Adrenal gland (tissue), 9 donors: ENCODE measurements at regions not wholly inside any gene's neighbourhood (a gene's known extent, or its start where the extent isn't known, plus 50 kb on each side); places are given as distances from the start of the nearest gene placed in this dataset.
A peak's percentile ranks its signal among the peaks of the same experiment; 100 is the strongest.

Source experiments
- DNase-seq, 7 donors: peaks; one replicate each; pipeline ENCODE4 v3.0.0-alpha.2; 2019 to 2020
- H3K27ac ChIP-seq, 5 donors: fragments of 200-600 bp; sonication (generic) in 4 of 5; 1 replicate in 3 of 5; 2 replicates in 2 of 5; pipeline versions ENCODE4 v1.5.1 to v1.8.0; 2016 to 2020; ENCODE audit warnings: mild to moderate bottlenecking in 1 of 5
- H3K27me3 ChIP-seq: fragments of 200-600 bp; 2 replicates; pipeline ENCODE4 v1.8.0; 2021
- H3K36me3 ChIP-seq, 2 donors: fragments of 200-600 bp; replicated peaks in 1 of 2; 1 replicate in 1 of 2; 2 replicates in 1 of 2; pipeline versions ENCODE4 v1.5.1 to v1.8.0; 2018 to 2022
- H3K4me1 ChIP-seq, 2 donors: fragments of 200-600 bp; replicated peaks in 1 of 2; 1 replicate in 1 of 2; 2 replicates in 1 of 2; pipeline versions ENCODE4 v1.5.1 to v1.8.0; 2018 to 2021
- H3K4me3 ChIP-seq, 4 donors: fragments of 200-600 bp; sonication (generic) in 3 of 4; one replicate each; pipeline ENCODE4 v1.5.1; 2016 to 2018
- H3K9me3 ChIP-seq, 3 donors: fragments of 200-600 bp; sonication (generic) in 1 of 3; replicated peaks in 1 of 3; 1 replicate in 2 of 3; 2 replicates in 1 of 3; pipeline versions ENCODE4 v1.5.1 to v1.8.0; 2016 to 2021
- POLR2A ChIP-seq, 2 donors: fragments of 450-650 bp; IDR thresholded peaks; one replicate each; pipeline ENCODE4 v1.6.1; 2017; ENCODE audit warnings: antibody characterized with exemption in 2 of 2, mild to moderate bottlenecking in 2 of 2, moderate library complexity in 1 of 2
- WGBS, 4 donors: extraction: QIAGEN DNeasy Blood & Tissue Kit in 2 of 4; methylation state at CpG; one replicate each; pipeline versions ENCODE4 v1.1.5 to v1.1.7; 2013 to 2017; 5-methylcytosine and 5-hydroxymethylcytosine counted together
- intact Hi-C, 2 donors: fragments of 100-400 bp; cut with DNase I; formaldehyde crosslinking; loops; one replicate each; pipeline versions ENCODE4 v1.14.1 to v1.15.0; 2022 to 2023
- TF ChIP-seq, protein P1 (sequence below), 6 experiments: fragments of 450-650 bp in 4 of 6; fragments of 200-600 bp in 2 of 6; sonication (generic) in 1 of 6; IDR thresholded peaks; 1 replicate in 5 of 6; 2 replicates in 1 of 6; pipeline versions ENCODE4 v1.5.1 to v1.8.0; 2016 to 2021; ENCODE audit warnings: antibody characterized with exemption in 6 of 6, mild to moderate bottlenecking in 2 of 6, moderate library complexity in 1 of 6
- donor health status: healthy with polysubstance abuse.
- donor health status: Bipolar disorder and iron deficiency.
- donor health status: DM: yes; HTN: yes; CAD: no.
- donor health status: DM: no; HTN: no; CAD: no.
- donor health status: DM: no; HTN: no; CAD: no.

DNA sequence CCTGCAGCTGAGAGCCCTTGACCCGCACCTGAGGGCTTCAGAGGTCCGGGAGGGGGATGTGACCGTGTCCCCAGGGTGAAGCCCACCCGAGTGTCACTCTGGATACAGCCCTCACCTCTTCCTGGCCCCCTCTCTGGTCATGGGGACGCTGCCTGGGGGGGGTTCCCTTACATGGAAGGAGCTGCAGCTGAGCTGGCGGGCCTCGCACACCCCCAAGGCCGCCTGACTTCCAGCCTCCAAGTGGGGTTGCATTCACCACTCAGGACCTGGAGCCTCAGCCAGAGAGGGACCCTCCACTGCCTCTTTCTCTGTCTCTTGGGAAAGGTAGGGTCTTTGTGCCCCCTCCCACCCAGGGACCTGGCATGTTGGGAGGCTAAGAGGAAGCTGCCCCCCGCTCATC lies 284.6 kb downstream of the SEC14L1 start:
- TF ChIP-seq, protein P1, sequence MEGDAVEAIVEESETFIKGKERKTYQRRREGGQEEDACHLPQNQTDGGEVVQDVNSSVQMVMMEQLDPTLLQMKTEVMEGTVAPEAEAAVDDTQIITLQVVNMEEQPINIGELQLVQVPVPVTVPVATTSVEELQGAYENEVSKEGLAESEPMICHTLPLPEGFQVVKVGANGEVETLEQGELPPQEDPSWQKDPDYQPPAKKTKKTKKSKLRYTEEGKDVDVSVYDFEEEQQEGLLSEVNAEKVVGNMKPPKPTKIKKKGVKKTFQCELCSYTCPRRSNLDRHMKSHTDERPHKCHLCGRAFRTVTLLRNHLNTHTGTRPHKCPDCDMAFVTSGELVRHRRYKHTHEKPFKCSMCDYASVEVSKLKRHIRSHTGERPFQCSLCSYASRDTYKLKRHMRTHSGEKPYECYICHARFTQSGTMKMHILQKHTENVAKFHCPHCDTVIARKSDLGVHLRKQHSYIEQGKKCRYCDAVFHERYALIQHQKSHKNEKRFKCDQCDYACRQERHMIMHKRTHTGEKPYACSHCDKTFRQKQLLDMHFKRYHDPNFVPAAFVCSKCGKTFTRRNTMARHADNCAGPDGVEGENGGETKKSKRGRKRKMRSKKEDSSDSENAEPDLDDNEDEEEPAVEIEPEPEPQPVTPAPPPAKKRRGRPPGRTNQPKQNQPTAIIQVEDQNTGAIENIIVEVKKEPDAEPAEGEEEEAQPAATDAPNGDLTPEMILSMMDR (IDR thresholded peaks at IDR 0.05): peak in 1 of 6 experiments; percentile 1
- TF ChIP-seq POLR2A (IDR thresholded peaks at IDR 0.05): no peak
- WGBS, 4 donors: 17 to 31% (median 17%) methylated on average over 5 to 9 of the region's 9 CpGs; no CpG with 5 or more reads in 1 of the 4 donors
- peak in 1 of 7 donors; percentile 60 for DNase-seq
- H3K4me1 ChIP-seq: peaks cover 85 to 98% of the 10 kb centered on the region in 2 donors
- H3K36me3 ChIP-seq: no peaks in the 10 kb centered on the region
- H3K4me3 ChIP-seq: no peak overlapping the region
- peak overlapping the region; percentile 72 to 98 (median 94) for H3K27ac ChIP-seq
- no peaks in the 10 kb centered on the region for H3K27me3 ChIP-seq
- no peaks in the 10 kb centered on the region for H3K9me3 ChIP-seq
- intact Hi-C loops: loop anchor here (5.0 kb wide), 4 partner anchors 33 to 98 kb away; no protein-coding TSS in a partner anchor

GRCh38 chr17:77425791-77426641 lies 285.2 kb downstream of the SEC14L1 start:
- whole genome bisulfite sequencing, 4 donors: 30 to 39% (median 34%) methylated on average over 9 to 23 of the region's 23 CpGs
- Histone ChIP-seq H3K4me1 (peaks cover 85 to 98% of the 10 kb centered on the region in 2 donors), H3K4me3 (no peak overlapping the region)

GRCh38 chr17:77426676-77427386 lies 286.1 kb downstream of the SEC14L1 start:
- no peaks in the 10 kb centered on the region for H3K27me3 ChIP-seq
- H3K36me3 ChIP-seq: no peaks in the 10 kb centered on the region
- WGBS, 4 donors: 66 to 73% (median 71%) methylated on average over 10 to 11 of the region's 11 CpGs
- H3K4me3 ChIP-seq: no peak overlapping the region
- no peaks in the 10 kb centered on the region for H3K9me3 ChIP-seq
- H3K4me1 ChIP-seq: peaks cover 79 to 94% of the 10 kb centered on the region in 2 donors
- peak overlapping the region; percentile 72 to 98 (median 94) for H3K27ac ChIP-seq
- intact Hi-C loops: loop anchor here (5.0 kb wide), 4 partner anchors 35 to 100 kb away; no protein-coding TSS in a partner anchor
- no peak for DNase-seq
- TF ChIP-seq, protein P1 (IDR thresholded peaks at IDR 0.05): no peak
- no peak for TF ChIP-seq POLR2A (IDR thresholded peaks at IDR 0.05)

More at GRCh38 chr17:77425791-77426641, 285.2 kb downstream of the SEC14L1 start:
- Histone ChIP-seq H3K27me3 (no peaks in the 10 kb centered on the region), H3K36me3 (no peaks in the 10 kb centered on the region), H3K27ac (peak overlapping the region; percentile 72 to 98 (median 94)), H3K9me3 (no peaks in the 10 kb centered on the region)
- intact Hi-C loops: loop anchor here (5.0 kb wide), 4 partner anchors 34 to 99 kb away; no protein-coding TSS in a partner anchor
- DNase-seq: peak; percentile 83 to 95 (median 93)
- TF ChIP-seq, protein P1 (IDR thresholded peaks at IDR 0.05): no peak
- TF ChIP-seq POLR2A (IDR thresholded peaks at IDR 0.05): peak in 1 of 2 donors; percentile 87
